ENCODE measurements at regions not wholly inside any gene's neighbourhood (a gene's known extent, or its start where the extent isn't known, plus 50 kb on each side); places are given as distances from the start of the nearest gene placed in this dataset.

DNA sequence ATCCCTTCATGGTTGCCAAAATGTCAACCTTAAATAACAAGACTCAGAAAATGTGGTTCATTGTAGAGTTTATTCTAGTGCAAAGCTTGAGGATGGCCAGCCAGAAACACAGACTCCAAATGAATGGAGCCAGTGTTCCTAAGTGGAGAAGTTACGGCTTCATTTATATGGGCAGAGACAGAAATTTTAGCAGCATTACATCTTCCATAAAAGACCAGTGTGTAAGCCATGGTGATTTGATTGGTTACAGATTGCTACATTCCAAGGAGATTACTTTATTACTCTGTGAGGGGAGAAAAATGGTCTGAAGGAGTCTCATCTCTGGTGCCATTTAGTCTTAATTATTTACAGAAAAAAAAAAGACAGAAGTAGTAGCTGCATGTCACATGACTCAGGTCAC, 97.8 kb downstream of the OTOR start:
- Histone ChIP-seq H3K4me1 (ENCODE audit: insufficient read depth, low read length, poor library complexity, severe bottlenecking) (no peaks in the 10 kb centered on the region), H3K9ac (ENCODE audit: low read depth, low read length, poor library complexity, severe bottlenecking) (no peak overlapping the region), H3K36me3 (ENCODE audit: insufficient read depth, low read length) (no peaks in the 10 kb centered on the region), H4K20me1 (ENCODE audit: insufficient read depth, low read length, poor library complexity, severe bottlenecking) (no peaks in the 10 kb centered on the region), H3K4me3 (ENCODE audit: low read length, poor library complexity, severe bottlenecking) (no peak overlapping the region), H2AFZ (ENCODE audit: low read length) (no peak overlapping the region), H3K79me2 (ENCODE audit: insufficient read depth, low read length) (no peaks in the 10 kb centered on the region), H3K9me2 (replicated peaks; ENCODE audit: low read depth, low read length) (no peaks in the 10 kb centered on the region), H3K4me2 (ENCODE audit: low read depth, low read length, poor library complexity, severe bottlenecking) (no peak overlapping the region), H3K27me3 (ENCODE audit: insufficient read depth, low read length, poor library complexity, severe bottlenecking) (no peaks in the 10 kb centered on the region), H3F3A (ENCODE audit: low read depth) (no peaks in the 10 kb centered on the region), H3K9me3 (ENCODE audit: insufficient read depth, low read depth, low read length) (no peaks in the 10 kb centered on the region)
- TF ChIP-seq, protein P1, sequence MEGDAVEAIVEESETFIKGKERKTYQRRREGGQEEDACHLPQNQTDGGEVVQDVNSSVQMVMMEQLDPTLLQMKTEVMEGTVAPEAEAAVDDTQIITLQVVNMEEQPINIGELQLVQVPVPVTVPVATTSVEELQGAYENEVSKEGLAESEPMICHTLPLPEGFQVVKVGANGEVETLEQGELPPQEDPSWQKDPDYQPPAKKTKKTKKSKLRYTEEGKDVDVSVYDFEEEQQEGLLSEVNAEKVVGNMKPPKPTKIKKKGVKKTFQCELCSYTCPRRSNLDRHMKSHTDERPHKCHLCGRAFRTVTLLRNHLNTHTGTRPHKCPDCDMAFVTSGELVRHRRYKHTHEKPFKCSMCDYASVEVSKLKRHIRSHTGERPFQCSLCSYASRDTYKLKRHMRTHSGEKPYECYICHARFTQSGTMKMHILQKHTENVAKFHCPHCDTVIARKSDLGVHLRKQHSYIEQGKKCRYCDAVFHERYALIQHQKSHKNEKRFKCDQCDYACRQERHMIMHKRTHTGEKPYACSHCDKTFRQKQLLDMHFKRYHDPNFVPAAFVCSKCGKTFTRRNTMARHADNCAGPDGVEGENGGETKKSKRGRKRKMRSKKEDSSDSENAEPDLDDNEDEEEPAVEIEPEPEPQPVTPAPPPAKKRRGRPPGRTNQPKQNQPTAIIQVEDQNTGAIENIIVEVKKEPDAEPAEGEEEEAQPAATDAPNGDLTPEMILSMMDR (conservative IDR thresholded peaks at IDR 0.05; ENCODE audit: low read length): no peak
- no peak for TF ChIP-seq EZH2phosphoT487 (IDR thresholded peaks at IDR 0.05; ENCODE audit: borderline replicate concordance)

DNA sequence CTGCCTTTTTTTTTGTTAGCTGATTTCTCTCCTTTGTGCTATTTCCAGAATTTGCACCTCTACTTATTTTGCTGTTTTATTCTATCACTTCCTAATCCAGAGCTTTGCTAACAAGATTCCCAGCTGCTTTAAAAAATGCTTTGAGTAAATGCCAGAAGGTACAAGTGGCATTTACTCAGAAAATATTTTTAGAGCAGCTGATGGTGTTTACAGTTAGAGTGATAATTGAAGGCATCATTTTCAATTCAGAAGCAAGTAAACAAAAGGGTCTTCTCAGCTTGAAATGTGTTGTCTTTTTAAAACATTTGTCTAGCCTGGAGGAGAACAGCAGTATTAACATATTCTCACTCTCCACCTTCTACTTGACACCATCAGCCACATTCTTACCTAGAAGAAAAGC, 99.9 kb downstream of the OTOR start:
- no peaks in the 10 kb centered on the region for H3K4me1 ChIP-seq (ENCODE audit: insufficient read depth, low read length, poor library complexity, severe bottlenecking)
- no peaks in the 10 kb centered on the region for H3K9me3 ChIP-seq (ENCODE audit: insufficient read depth, low read depth, low read length)
- H4K20me1 ChIP-seq (ENCODE audit: insufficient read depth, low read length, poor library complexity, severe bottlenecking): no peaks in the 10 kb centered on the region
- no peak overlapping the region for H3K4me3 ChIP-seq (ENCODE audit: low read length, poor library complexity, severe bottlenecking)
- no peaks in the 10 kb centered on the region for H3K9me2 ChIP-seq (replicated peaks; ENCODE audit: low read depth, low read length)
- H3K79me2 ChIP-seq (ENCODE audit: insufficient read depth, low read length): no peaks in the 10 kb centered on the region
- H3F3A ChIP-seq (ENCODE audit: low read depth): no peaks in the 10 kb centered on the region
- H3K4me2 ChIP-seq (ENCODE audit: low read depth, low read length, poor library complexity, severe bottlenecking): no peak overlapping the region
- no peak overlapping the region for H2AFZ ChIP-seq (ENCODE audit: low read length)
- H3K27me3 ChIP-seq (ENCODE audit: insufficient read depth, low read length, poor library complexity, severe bottlenecking): no peaks in the 10 kb centered on the region
- TF ChIP-seq, protein P1 (conservative IDR thresholded peaks at IDR 0.05; ENCODE audit: low read length): no peak
- TF ChIP-seq EZH2phosphoT487 (IDR thresholded peaks at IDR 0.05; ENCODE audit: borderline replicate concordance): no peak
- H3K36me3 ChIP-seq (ENCODE audit: insufficient read depth, low read length): no peaks in the 10 kb centered on the region
- H3K9ac ChIP-seq (ENCODE audit: low read depth, low read length, poor library complexity, severe bottlenecking): no peak overlapping the region

DNA sequence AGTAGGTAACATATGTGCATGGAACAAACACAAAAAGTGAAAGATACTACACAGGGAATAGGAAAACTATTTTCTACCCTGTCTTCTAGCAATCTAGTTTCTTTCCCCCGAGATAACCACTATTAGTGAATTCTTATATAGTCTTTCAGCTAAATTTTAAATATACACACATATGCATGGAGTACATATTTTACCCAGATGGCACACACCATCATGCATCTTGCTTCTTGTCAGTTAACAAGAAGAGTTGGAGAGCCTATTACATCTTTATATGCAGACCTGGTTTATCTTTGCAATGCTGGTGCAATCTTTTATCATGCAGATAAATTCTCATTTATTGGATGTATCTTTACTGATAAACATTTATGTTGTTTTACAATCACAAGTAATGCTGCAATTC, 100.4 kb downstream of the OTOR start:
- no peaks in the 10 kb centered on the region for H3K9me2 ChIP-seq (replicated peaks; ENCODE audit: low read depth, low read length)
- no peak overlapping the region for H2AFZ ChIP-seq (ENCODE audit: low read length)
- TF ChIP-seq, protein P1 (conservative IDR thresholded peaks at IDR 0.05; ENCODE audit: low read length): no peak
- TF ChIP-seq EZH2phosphoT487 (IDR thresholded peaks at IDR 0.05; ENCODE audit: borderline replicate concordance): no peak
- H3K4me2 ChIP-seq (ENCODE audit: low read depth, low read length, poor library complexity, severe bottlenecking): no peak overlapping the region
- H3K4me1 ChIP-seq (ENCODE audit: insufficient read depth, low read length, poor library complexity, severe bottlenecking): no peaks in the 10 kb centered on the region
- no peak overlapping the region for H3K9ac ChIP-seq (ENCODE audit: low read depth, low read length, poor library complexity, severe bottlenecking)
- no peaks in the 10 kb centered on the region for H3K36me3 ChIP-seq (ENCODE audit: insufficient read depth, low read length)
- H4K20me1 ChIP-seq (ENCODE audit: insufficient read depth, low read length, poor library complexity, severe bottlenecking): no peaks in the 10 kb centered on the region
- no peak overlapping the region for H3K4me3 ChIP-seq (ENCODE audit: low read length, poor library complexity, severe bottlenecking)
- H3K9me3 ChIP-seq (ENCODE audit: insufficient read depth, low read depth, low read length): no peaks in the 10 kb centered on the region
- no peaks in the 10 kb centered on the region for H3K79me2 ChIP-seq (ENCODE audit: insufficient read depth, low read length)
- no peaks in the 10 kb centered on the region for H3K27me3 ChIP-seq (ENCODE audit: insufficient read depth, low read length, poor library complexity, severe bottlenecking)
- H3F3A ChIP-seq (ENCODE audit: low read depth): no peaks in the 10 kb centered on the region
